ENCODE measurements at regions not wholly inside any gene's neighbourhood (a gene's known extent, or its start where the extent isn't known, plus 50 kb on each side); places are given as distances from the start of the nearest gene placed in this dataset.
"Not testable (repeated sequence)": the region's sequence is repeated elsewhere in the genome, so short reads cannot be mapped to it uniquely, and the experiment has no call there.

GRCh38 chr4:29966386-29966785 is 753.8 kb upstream of the PCDH7 start:
- no peak for DNase-seq

GRCh38 chr4:29970626-29971025 is 749.5 kb upstream of the PCDH7 start:
- no peak for DNase-seq

- DNase-seq = no peak
Measured at GRCh38 chr4:29972121-29972520, 748.0 kb upstream of the PCDH7 start.

GRCh38 chr4:29983890-29984289 is 736.3 kb upstream of the PCDH7 start:
- no peak for DNase-seq

GRCh38 chr4:30001628-30002027 is 718.5 kb upstream of the PCDH7 start:
- DNase-seq = no peak

GRCh38 chr4:30002341-30002740 is 717.8 kb upstream of the PCDH7 start:
- no peak for DNase-seq

GRCh38 chr4:30005995-30006394 is 714.2 kb upstream of the PCDH7 start:
- DNase-seq = no peak

GRCh38 chr4:30024526-30024925 is 695.6 kb upstream of the PCDH7 start:
- DNase-seq = no peak

- DNase-seq = no peak
Measured at GRCh38 chr4:30028826-30029225, 691.3 kb upstream of the PCDH7 start.

GRCh38 chr4:30056016-30056766 is 664.0 kb upstream of the PCDH7 start:
- DNase-seq = no peak

GRCh38 chr4:30068234-30068633 is 651.9 kb upstream of the PCDH7 start:
- DNase-seq = no peak

GRCh38 chr4:30073011-30073710 is 647.0 kb upstream of the PCDH7 start:
- no peak for DNase-seq

GRCh38 chr4:30092420-30093128 is 627.6 kb upstream of the PCDH7 start:
- DNase-seq = not testable (repeated sequence)

GRCh38 chr4:30094887-30095286 is 625.3 kb upstream of the PCDH7 start:
- no peak for DNase-seq

- DNase-seq = no peak
Measured at GRCh38 chr4:30103455-30103854, 616.7 kb upstream of the PCDH7 start.

- no peak for DNase-seq
Measured at GRCh38 chr4:30116401-30116800, 603.8 kb upstream of the PCDH7 start.

GRCh38 chr4:30117433-30117832 is 602.7 kb upstream of the PCDH7 start:
- no peak for DNase-seq

- DNase-seq = no peak
Measured at GRCh38 chr4:30122711-30123110, 597.5 kb upstream of the PCDH7 start.

GRCh38 chr4:30124621-30125020 is 595.5 kb upstream of the PCDH7 start:
- DNase-seq = not testable (repeated sequence)

- no peak for DNase-seq
Measured at GRCh38 chr4:30125868-30126267, 594.3 kb upstream of the PCDH7 start.

GRCh38 chr4:30126351-30126750 is 593.8 kb upstream of the PCDH7 start:
- no peak for DNase-seq

- DNase-seq = not testable (repeated sequence)
Measured at GRCh38 chr4:30148828-30149227, 571.3 kb upstream of the PCDH7 start.

GRCh38 chr4:30149539-30149938 is 570.6 kb upstream of the PCDH7 start:
- not testable (repeated sequence) for DNase-seq

GRCh38 chr4:30153427-30153826 is 566.7 kb upstream of the PCDH7 start:
- no peak for DNase-seq
